ENCODE measurements at regions not wholly inside any gene's neighbourhood (a gene's known extent, or its start where the extent isn't known, plus 50 kb on each side); places are given as distances from the start of the nearest gene placed in this dataset.

DNA sequence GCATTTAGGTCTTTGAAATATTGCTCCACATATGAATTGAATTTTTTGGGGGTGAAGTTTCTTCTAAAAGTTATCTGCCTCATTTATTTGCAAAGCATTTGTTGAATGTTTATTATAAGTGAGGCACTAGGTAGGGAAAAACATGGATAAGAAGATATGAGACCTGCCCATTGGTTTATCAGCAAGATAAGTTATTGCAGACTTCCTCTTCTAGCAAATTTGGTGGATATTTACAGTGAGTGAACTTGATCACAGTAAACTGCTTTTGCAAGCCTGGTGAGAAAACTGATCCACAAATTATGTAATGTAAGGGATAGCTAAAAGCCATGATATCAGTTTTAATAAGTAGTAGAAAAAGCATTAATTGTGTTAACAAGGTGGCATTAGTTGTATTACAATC is 364.8 kb downstream of the SOCS6 start:
- Histone ChIP-seq H3K9me3 (ENCODE audit: control insufficient read depth in 2 of 3, insufficient read depth in 1 of 3, low read length in 3 of 3) (no peaks in the 10 kb centered on the region), H3K27ac (ENCODE audit: low read depth in 2 of 2, low read length in 2 of 2) (no peak overlapping the region), H3K36me3 (ENCODE audit: control insufficient read depth in 2 of 3, insufficient read depth in 3 of 3, low read length in 3 of 3) (no peaks in the 10 kb centered on the region), H3K27me3 (ENCODE audit: control insufficient read depth, insufficient read depth, low read length) (no peaks in the 10 kb centered on the region), H3K4me3 (ENCODE audit: low read length in 3 of 3) (no peak overlapping the region), H3K9ac (ENCODE audit: low read length in 3 of 3) (no peak overlapping the region), H3K4me1 (ENCODE audit: control insufficient read depth in 2 of 3, insufficient read depth in 2 of 3, low read depth in 1 of 3, low read length in 3 of 3) (no peaks in the 10 kb centered on the region)
- intact Hi-C loops (cut with DNase I) = no loop called here
- DNase-seq (no peak), FAIRE-seq (no peak)
- TF ChIP-seq, protein P1, sequence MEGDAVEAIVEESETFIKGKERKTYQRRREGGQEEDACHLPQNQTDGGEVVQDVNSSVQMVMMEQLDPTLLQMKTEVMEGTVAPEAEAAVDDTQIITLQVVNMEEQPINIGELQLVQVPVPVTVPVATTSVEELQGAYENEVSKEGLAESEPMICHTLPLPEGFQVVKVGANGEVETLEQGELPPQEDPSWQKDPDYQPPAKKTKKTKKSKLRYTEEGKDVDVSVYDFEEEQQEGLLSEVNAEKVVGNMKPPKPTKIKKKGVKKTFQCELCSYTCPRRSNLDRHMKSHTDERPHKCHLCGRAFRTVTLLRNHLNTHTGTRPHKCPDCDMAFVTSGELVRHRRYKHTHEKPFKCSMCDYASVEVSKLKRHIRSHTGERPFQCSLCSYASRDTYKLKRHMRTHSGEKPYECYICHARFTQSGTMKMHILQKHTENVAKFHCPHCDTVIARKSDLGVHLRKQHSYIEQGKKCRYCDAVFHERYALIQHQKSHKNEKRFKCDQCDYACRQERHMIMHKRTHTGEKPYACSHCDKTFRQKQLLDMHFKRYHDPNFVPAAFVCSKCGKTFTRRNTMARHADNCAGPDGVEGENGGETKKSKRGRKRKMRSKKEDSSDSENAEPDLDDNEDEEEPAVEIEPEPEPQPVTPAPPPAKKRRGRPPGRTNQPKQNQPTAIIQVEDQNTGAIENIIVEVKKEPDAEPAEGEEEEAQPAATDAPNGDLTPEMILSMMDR (IDR thresholded peaks at IDR 0.05; ENCODE audit: borderline replicate concordance, extremely low read depth, insufficient read depth) = no peak

DNA sequence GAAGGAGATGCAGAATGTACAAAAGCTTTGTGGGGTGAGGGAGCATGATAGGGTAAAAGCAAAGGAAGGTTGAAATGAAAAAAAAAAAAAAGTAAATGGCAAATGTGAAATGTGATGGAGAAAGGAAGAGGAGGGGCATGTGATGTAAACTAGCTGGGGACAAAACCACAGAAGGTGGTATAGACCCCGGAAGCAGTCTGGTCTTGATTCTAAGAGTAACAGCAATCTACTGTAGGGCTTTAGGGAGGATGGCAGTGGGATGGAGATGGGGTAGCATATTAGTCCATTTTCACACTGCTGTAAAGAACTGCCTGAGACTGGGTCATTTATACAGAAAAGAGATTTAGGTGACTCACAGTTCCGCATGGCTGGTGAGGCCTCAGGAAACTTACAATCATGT is 362.0 kb downstream of the SOCS6 start:
- no peak for FAIRE-seq
- H3K9me3 ChIP-seq (ENCODE audit: control insufficient read depth in 2 of 3, insufficient read depth in 1 of 3, low read length in 3 of 3) = no peaks in the 10 kb centered on the region

DNA sequence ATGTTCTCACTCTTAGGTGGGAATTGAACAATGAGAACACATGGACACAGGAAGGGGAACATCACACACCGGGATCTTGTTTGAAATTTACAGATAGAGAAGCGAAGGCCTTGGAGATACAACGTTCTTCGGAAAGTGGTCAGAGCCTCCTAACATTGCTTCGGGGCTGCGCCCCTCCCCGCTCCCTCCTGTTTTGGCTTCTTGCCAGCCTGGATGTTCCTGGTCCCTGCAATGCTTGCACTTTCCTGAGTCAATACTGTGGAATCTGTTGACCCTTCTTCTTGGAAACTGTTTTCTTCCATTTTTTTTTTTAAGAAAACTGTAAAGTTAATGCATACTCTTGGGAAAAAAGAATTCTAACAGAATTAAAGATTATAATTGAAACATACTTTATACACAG is 360.8 kb downstream of the SOCS6 start:
- Histone ChIP-seq H3K4me1 (ENCODE audit: control insufficient read depth in 2 of 3, insufficient read depth in 2 of 3, low read depth in 1 of 3, low read length in 3 of 3) (no peaks in the 10 kb centered on the region), H3K9me3 (ENCODE audit: control insufficient read depth in 2 of 3, insufficient read depth in 1 of 3, low read length in 3 of 3) (no peaks in the 10 kb centered on the region), H3K27ac (ENCODE audit: low read depth in 2 of 2, low read length in 2 of 2) (no peak overlapping the region), H3K36me3 (ENCODE audit: control insufficient read depth in 2 of 3, insufficient read depth in 3 of 3, low read length in 3 of 3) (no peaks in the 10 kb centered on the region), H3K9ac (ENCODE audit: low read length in 3 of 3) (no peak overlapping the region), H3K27me3 (ENCODE audit: control insufficient read depth, insufficient read depth, low read length) (no peaks in the 10 kb centered on the region), H3K4me3 (ENCODE audit: low read length in 3 of 3) (no peak overlapping the region)
- intact Hi-C loops (cut with DNase I) = no loop called here
- DNase-seq (no peak), FAIRE-seq (no peak)
- TF ChIP-seq, protein P1 (IDR thresholded peaks at IDR 0.05; ENCODE audit: borderline replicate concordance, extremely low read depth, insufficient read depth) = no peak

More for the DNA sequence above, 362.0 kb downstream of the SOCS6 start:
- H3K27me3 ChIP-seq (ENCODE audit: control insufficient read depth, insufficient read depth, low read length) = no peaks in the 10 kb centered on the region
- intact Hi-C loops (cut with DNase I) = no loop called here
- H3K4me1 ChIP-seq (ENCODE audit: control insufficient read depth in 2 of 3, insufficient read depth in 2 of 3, low read depth in 1 of 3, low read length in 3 of 3) = no peaks in the 10 kb centered on the region
- no peaks in the 10 kb centered on the region for H3K36me3 ChIP-seq (ENCODE audit: control insufficient read depth in 2 of 3, insufficient read depth in 3 of 3, low read length in 3 of 3)
- H3K9ac ChIP-seq (ENCODE audit: low read length in 3 of 3) = no peak overlapping the region
- DNase-seq = no peak
- TF ChIP-seq, protein P1 (IDR thresholded peaks at IDR 0.05; ENCODE audit: borderline replicate concordance, extremely low read depth, insufficient read depth) = no peak
- no peak overlapping the region for H3K4me3 ChIP-seq (ENCODE audit: low read length in 3 of 3)
- no peak overlapping the region for H3K27ac ChIP-seq (ENCODE audit: low read depth in 2 of 2, low read length in 2 of 2)

DNA sequence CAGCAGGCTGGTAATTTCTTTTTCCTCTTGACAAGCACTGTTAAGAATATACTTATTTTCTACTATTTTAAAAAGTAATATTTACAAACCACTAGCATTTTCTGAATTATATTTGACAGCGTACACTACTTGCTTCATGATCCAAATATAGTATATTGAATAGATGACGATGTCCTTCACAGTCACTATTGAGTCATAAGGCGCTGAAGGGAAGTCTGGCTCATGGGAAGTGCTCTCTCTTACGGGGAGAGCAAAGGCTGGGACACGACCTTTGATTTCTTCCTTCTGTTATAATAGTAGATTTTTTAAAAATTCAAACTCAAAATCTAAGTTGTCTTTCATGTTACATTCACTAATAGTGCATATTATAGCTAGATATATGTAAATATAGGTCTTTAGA is 357.1 kb downstream of the SOCS6 start:
- intact Hi-C loops (cut with DNase I) = no loop called here
- Histone ChIP-seq H3K4me1 (ENCODE audit: control insufficient read depth in 2 of 3, insufficient read depth in 2 of 3, low read depth in 1 of 3, low read length in 3 of 3) (no peaks in the 10 kb centered on the region), H3K9ac (ENCODE audit: low read length in 3 of 3) (no peak overlapping the region), H3K36me3 (ENCODE audit: control insufficient read depth in 2 of 3, insufficient read depth in 3 of 3, low read length in 3 of 3) (no peaks in the 10 kb centered on the region), H3K27ac (ENCODE audit: low read depth in 2 of 2, low read length in 2 of 2) (no peak overlapping the region), H3K9me3 (ENCODE audit: control insufficient read depth in 2 of 3, insufficient read depth in 1 of 3, low read length in 3 of 3) (no peaks in the 10 kb centered on the region), H3K4me3 (ENCODE audit: low read length in 3 of 3) (no peak overlapping the region), H3K27me3 (ENCODE audit: control insufficient read depth, insufficient read depth, low read length) (no peaks in the 10 kb centered on the region)
- no peak for FAIRE-seq
- TF ChIP-seq, protein P1 (IDR thresholded peaks at IDR 0.05; ENCODE audit: borderline replicate concordance, extremely low read depth, insufficient read depth) = no peak
- no peak for DNase-seq
